DND-41 (cell line): ENCODE measurements at regions not wholly inside any gene's neighbourhood (a gene's known extent, or its start where the extent isn't known, plus 50 kb on each side); places are given as distances from the start of the nearest gene placed in this dataset.
A peak's percentile ranks its signal among the peaks of the same experiment; 100 is the strongest.

Experiments used
- EZH2 ChIP-seq: IDR thresholded peaks from 3 replicates; pipeline ENCODE4 v1.6.1; 2012; ENCODE audit warnings: borderline replicate concordance, low read depth, mild to moderate bottlenecking, moderate library complexity, low read length, inconsistent platforms; ENCODE audit not compliant: severe bottlenecking
- TF ChIP-seq, protein P1 (sequence below): IDR thresholded peaks from 2 replicates; pipeline ENCODE4 v1.5.1; 2012; ENCODE audit warnings: borderline replicate concordance, low read length, moderate library complexity, mild to moderate bottlenecking; ENCODE audit not compliant: poor library complexity, severe bottlenecking; ENCODE audit errors: extremely low read depth

DNA sequence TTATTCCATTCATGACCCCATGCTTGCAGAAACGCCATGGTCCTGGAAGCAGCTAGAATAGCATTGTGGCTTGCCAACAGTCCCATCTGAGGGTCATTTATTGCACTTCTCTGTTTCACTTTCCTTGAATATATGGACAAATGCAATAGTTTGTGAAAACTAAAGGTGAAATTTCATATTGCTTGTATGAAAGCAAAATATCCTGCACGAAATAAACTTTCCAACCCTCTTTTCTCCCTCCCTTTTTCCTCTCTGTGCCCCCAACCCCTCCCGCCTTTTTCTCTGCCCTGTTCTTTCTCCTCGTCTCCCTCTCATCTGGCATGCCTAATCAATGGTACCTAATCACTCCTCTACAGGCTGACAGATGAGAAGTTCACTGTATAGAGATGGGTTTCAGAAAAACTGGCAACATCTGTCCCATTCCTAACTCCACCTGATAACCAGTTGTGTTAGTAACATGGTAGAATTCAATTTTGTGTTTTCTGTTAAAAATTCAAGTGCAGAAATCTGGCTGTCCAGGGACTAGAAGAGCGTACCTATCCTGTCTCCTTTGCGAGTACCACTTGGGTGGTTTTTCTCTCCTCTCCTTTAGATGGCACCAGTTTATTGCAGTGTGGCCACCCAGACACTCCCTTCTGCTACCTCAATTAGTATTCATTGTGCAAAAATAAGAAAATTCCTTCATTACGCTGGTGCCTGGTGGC lies 198.6 kb downstream of the FOXA2 start:
- TF ChIP-seq, protein P1, sequence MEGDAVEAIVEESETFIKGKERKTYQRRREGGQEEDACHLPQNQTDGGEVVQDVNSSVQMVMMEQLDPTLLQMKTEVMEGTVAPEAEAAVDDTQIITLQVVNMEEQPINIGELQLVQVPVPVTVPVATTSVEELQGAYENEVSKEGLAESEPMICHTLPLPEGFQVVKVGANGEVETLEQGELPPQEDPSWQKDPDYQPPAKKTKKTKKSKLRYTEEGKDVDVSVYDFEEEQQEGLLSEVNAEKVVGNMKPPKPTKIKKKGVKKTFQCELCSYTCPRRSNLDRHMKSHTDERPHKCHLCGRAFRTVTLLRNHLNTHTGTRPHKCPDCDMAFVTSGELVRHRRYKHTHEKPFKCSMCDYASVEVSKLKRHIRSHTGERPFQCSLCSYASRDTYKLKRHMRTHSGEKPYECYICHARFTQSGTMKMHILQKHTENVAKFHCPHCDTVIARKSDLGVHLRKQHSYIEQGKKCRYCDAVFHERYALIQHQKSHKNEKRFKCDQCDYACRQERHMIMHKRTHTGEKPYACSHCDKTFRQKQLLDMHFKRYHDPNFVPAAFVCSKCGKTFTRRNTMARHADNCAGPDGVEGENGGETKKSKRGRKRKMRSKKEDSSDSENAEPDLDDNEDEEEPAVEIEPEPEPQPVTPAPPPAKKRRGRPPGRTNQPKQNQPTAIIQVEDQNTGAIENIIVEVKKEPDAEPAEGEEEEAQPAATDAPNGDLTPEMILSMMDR: peak; percentile 21
- no peak for TF ChIP-seq EZH2
